ENCODE measurements at regions not wholly inside any gene's neighbourhood (a gene's known extent, or its start where the extent isn't known, plus 50 kb on each side); places are given as distances from the start of the nearest gene placed in this dataset.
"Not testable (repeated sequence)": the region's sequence is repeated elsewhere in the genome, so short reads cannot be mapped to it uniquely, and the experiment has no call there.

DNA sequence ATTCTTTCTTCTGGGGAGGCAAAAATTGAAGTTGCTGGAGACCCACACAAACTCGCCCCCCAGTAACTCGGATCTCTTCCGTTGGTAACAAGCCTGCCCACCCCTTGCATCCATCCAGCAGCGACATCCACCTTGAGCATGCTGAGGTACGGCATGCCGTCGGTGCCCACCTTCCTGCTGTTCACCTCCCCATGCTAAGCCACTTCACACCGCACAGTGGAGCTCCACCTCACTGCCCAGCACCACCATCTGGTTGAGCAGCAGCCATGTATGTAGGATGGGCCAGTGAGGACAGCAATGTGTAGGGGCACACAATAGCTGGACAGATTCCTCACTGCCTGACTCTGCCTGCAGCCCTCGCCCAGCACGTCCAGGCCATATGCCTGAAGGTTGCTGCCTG is 138.1 kb upstream of the ZNF92 start:
- no peak for DNase-seq (ENCODE audit: low spot score in 2 of 2)
- Mint-ChIP-seq H3K4me3 (no peak overlapping the region), H3K36me3 (no peaks in the 10 kb centered on the region), H3K9me3 (no peaks in the 10 kb centered on the region), H3K27ac (no peak overlapping the region), H3K4me1 (peaks cover 44% of the 10 kb centered on the region)
- ATAC-seq, result no peak

DNA sequence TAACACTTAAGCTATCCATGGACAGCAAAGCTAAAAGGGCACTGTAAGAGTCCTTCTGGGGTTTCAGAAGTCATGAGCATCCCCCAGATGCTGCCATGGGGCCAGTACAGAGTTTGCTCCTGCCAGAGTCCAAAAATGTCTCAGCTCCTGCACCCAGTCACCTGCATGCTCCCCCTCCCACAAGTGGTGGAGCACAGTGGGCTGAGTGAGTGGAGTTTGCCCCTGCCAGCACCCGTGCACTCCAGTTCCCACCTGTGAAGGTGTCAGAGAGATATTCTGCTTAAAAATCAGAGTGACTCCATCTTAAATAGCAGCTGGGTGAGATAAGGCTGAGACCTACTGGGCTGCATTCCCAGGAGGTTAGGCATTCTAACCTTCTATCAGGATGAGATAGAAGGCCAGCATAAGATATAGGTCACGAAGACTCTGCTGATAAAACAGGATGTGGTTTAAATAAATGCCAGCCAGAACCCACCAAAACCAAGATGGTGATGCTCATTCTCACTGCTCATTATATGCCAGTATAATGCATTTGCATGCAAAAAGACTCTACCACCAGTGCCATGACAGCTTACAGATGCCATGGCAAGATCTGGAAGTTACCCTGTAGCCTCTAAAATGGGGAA is 140.1 kb upstream of the ZNF92 start:
- no peak overlapping the region for H3K27ac Mint-ChIP-seq
- DNase-seq (ENCODE audit: low spot score in 2 of 2), result no peak
- ATAC-seq, result peak; percentile 80
- H3K4me3 Mint-ChIP-seq, result no peak overlapping the region
- no peaks in the 10 kb centered on the region for H3K36me3 Mint-ChIP-seq
- no peaks in the 10 kb centered on the region for H3K9me3 Mint-ChIP-seq
- peaks cover 44% of the 10 kb centered on the region for H3K4me1 Mint-ChIP-seq

DNA sequence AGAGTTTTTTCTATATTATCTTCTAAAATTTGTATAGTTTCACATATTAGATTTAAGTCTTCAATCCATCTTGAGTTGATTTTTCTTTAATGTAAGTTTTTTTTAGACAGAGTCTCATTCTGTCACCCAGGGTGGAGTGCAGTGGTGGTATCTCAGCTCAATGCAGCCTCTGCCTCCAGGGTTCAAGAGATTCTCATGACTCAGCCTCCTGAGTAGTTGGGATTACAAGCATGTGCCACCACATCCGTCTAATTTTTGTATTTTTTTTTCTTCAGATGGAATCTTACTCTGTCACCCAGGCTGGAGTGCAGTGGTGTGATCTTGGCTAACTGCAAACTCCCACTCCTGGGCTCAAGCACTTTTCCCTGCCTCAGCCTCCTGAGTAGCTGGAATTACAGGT is 143.4 kb upstream of the ZNF92 start:
- no peak for ATAC-seq

DNA sequence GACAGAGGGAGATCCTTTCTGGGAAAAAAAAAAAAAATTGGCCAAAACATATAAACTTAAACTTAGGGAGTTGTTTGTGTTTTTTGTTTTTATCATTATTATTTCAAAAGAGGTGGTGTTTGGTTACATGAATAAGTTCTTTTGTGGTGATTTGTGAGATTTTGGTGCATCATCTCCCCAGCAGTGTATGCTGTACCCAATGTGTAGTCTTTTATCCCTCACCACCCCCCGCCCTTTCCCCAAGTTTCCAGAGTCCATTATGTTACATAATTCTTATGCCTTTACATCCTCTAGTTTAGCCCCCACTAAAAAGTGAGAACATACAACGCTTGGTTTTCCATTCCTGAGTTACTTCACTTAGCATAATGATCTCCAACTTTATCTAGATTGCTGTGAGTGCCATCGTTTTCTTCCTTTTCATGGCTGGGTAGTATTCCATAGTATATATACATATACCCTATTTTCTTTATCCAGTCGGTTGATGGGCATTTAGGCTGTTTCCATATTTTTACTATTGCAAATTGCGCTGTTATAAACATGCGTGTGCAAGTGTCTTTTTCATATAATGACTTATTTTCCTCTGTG is 148.1 kb upstream of the ZNF92 start:
- DNase-seq (ENCODE audit: low spot score in 2 of 2), result no peak
- no peak overlapping the region for H3K4me3 Mint-ChIP-seq
- no peaks in the 10 kb centered on the region for H3K36me3 Mint-ChIP-seq
- H3K4me1 Mint-ChIP-seq, result no peaks in the 10 kb centered on the region
- peak; percentile 53 for ATAC-seq
- H3K9me3 Mint-ChIP-seq, result no peaks in the 10 kb centered on the region
- H3K27ac Mint-ChIP-seq, result no peak overlapping the region

More for the DNA sequence above, 143.4 kb upstream of the ZNF92 start:
- H3K27ac Mint-ChIP-seq, result no peak overlapping the region
- H3K9me3 Mint-ChIP-seq, result no peaks in the 10 kb centered on the region
- peaks cover 32% of the 10 kb centered on the region for H3K4me1 Mint-ChIP-seq
- H3K4me3 Mint-ChIP-seq, result no peak overlapping the region
- H3K36me3 Mint-ChIP-seq, result no peaks in the 10 kb centered on the region
- DNase-seq (ENCODE audit: low spot score in 2 of 2), result no peak

DNA sequence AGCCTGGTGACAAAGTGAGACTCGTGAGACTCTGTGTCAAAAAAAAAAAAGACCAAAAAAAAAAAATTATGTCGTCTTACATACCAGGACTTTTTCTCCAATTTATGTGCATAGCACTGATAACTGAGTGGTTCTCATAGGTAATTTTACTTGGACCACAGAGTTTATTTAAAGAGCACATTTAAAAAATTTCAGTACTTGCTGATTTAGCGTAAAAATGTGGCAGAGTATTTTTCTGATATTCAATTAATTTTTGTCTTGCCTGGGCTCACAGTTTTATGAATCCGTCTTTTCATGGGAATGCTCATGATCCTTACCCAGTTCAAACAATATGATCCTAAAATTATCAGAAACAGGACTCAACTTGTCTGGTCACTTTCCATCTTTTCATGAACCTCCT is 151.0 kb upstream of the ZNF92 start:
- no peak for ATAC-seq
- no peaks in the 10 kb centered on the region for H3K36me3 Mint-ChIP-seq
- DNase-seq (ENCODE audit: low spot score in 2 of 2), result no peak
- no peaks in the 10 kb centered on the region for H3K9me3 Mint-ChIP-seq
- no peak overlapping the region for H3K4me3 Mint-ChIP-seq
- H3K27ac Mint-ChIP-seq, result no peak overlapping the region
- no peaks in the 10 kb centered on the region for H3K4me1 Mint-ChIP-seq

DNA sequence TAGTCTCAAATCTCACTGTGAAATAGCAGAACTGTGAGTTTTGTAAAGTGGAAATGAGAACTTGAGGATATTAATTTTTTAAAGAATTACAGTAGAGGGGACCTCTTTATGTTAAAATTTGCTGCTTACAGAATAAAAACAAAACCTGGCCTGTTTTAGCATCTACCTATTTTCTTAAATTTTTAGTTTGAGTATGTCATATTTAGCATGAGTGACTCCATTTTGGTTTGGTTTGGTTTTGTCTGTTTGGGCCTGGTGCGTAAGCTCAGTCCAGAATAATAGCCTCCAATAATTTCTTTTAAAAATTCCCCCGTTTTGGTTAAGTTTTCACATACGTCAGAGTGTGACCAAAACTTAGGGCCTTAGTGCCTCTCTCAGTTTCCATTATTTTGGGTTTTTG is 152.0 kb upstream of the ZNF92 start:
- DNase-seq (ENCODE audit: low spot score in 2 of 2), result no peak
- no peaks in the 10 kb centered on the region for H3K36me3 Mint-ChIP-seq
- no peaks in the 10 kb centered on the region for H3K9me3 Mint-ChIP-seq
- H3K27ac Mint-ChIP-seq, result no peak overlapping the region
- peaks cover 1% of the 10 kb centered on the region for H3K4me1 Mint-ChIP-seq
- H3K4me3 Mint-ChIP-seq, result no peak overlapping the region
- no peak for ATAC-seq

DNA sequence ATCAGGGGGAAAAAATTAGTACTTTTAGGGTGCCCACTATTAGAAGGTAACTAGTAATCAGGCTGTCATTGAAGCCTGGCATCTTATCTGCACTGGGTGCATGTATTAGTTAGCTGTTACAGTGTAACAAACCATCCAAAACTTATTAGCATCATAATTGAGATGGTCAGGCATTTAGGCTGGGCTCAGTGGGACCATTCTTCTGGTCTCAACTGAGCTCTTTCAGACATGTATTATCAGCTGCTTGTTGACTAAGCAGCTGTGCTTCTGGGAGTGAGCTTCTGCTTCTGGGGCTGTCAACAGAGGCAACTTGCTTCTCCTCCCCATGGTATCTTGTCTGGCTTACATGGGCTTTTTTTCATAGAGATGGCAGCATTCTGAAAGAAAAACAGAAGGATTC is 154.0 kb upstream of the ZNF92 start:
- H3K4me3 Mint-ChIP-seq, result no peak overlapping the region
- peaks cover 5% of the 10 kb centered on the region for H3K4me1 Mint-ChIP-seq
- no peaks in the 10 kb centered on the region for H3K36me3 Mint-ChIP-seq
- H3K27ac Mint-ChIP-seq, result no peak overlapping the region
- no peak for DNase-seq (ENCODE audit: low spot score in 2 of 2)
- H3K9me3 Mint-ChIP-seq, result no peaks in the 10 kb centered on the region
- no peak for ATAC-seq

DNA sequence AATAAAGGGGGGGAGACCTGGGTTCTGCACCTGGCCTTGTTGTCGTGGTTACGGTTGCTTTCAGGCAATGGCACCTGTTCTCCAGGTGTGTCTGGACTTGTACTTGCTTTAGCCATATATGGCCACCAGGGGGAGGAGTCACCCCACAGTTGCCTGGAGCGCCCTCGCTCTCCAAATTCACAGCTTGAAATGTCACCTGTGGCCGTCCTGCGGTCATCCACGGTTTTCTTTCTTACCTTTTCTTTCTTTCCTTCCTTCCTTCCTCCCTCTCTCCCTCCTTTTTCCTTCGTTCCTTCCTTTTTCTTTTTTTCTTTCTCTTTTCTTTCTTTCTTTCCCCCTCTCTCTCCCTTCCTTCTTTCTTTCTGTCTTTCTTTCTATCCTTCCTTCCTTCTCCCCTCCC is 157.2 kb upstream of the ZNF92 start:
- Mint-ChIP-seq H3K36me3 (no peaks in the 10 kb centered on the region), H3K27ac (no peak overlapping the region), H3K4me3 (peak overlapping the region; percentile 22), H3K9me3 (no peaks in the 10 kb centered on the region), H3K4me1 (peaks cover 5% of the 10 kb centered on the region)
- DNase-seq (ENCODE audit: low spot score in 2 of 2) (peak; percentile 30 to 65), ATAC-seq (peak; percentile 73)

DNA sequence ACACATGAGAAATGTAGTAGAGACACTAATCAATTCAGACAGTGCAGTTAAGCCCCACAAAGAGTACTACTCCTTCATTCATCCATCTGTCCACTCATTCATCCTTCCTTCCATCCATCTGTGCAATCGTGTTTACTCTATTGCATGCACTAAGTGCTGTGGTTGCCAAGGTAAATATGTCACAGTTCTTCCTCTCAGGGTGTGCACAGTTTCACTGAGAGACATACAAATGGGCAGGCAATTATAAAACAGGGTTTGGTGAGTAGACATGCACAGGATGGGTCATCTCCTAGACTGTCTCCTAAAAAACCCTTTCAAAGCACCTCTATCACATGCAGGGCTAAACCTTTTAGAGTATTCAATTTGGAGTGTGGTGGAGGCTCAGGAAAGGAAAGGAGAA is 160.4 kb upstream of the ZNF92 start:
- not testable (repeated sequence) for DNase-seq (ENCODE audit: low spot score in 2 of 2); H3K36me3 Mint-ChIP-seq; H3K27ac Mint-ChIP-seq

DNA sequence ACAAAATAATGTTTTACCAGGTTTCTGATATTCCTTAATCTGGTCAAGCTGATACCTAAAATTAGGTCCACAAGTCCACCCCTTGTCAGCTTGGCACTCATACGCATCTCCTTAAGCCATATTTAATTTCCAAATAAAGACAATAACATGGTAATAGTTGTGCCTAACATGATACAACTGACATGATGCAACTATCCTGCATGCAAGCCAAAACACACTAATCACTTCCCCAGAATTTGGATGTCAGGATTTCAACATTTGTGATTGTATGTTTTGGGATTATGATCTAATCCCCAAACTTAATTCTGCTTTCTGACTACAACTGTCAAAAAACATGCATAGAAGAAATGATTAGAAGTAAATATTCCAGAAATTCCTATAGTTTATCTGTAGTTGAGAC is 174.4 kb upstream of the ZNF92 start:
- ATAC-seq, H3K9me3 Mint-ChIP-seq: not testable (repeated sequence)

More for the DNA sequence above, 160.4 kb upstream of the ZNF92 start:
- not testable (repeated sequence) for H3K4me1 Mint-ChIP-seq, H3K4me3 Mint-ChIP-seq, H3K9me3 Mint-ChIP-seq
- ATAC-seq, result peak; percentile 21

DNA sequence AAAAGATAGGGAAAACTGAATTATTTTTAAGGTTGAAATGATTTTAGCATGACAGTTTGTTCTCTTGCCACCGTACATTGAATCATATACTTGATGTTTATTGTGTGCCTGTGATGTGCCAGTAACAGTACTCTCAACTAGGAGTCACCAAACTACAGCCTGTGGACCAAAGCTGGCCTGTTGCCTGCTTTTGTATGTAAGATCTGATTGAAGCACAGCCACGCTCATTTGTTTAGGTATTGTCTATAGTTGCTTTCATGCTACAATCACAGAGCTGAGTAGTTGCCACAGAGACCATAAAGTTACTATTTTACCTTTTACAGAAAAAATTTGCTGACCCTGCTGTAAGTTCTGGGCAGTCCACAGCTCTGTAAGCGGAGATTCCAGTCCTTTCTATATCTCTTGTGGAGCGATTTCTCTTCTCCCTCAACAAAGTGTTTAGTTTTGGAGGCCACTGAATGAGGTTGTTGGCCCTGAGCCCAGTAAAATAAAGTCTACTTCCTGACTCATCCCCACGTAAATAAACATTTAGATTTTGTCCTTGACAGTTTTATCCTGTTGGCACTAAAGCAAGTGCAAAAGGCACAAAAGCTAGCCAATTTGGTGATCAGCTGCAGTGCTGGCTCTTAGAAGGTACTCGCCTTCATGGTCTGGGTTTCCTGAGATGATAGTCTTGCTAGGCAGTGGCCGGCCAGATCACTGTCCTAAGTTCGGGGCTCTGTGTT is 180.2 kb upstream of the ZNF92 start:
- H3K36me3 Mint-ChIP-seq; H3K27ac Mint-ChIP-seq; ATAC-seq; H3K4me3 Mint-ChIP-seq; H3K9me3 Mint-ChIP-seq; DNase-seq (ENCODE audit: low spot score in 2 of 2); H3K4me1 Mint-ChIP-seq: not testable (repeated sequence)

More for the DNA sequence above, 174.4 kb upstream of the ZNF92 start:
- not testable (repeated sequence) for H3K4me1 Mint-ChIP-seq; H3K4me3 Mint-ChIP-seq; H3K36me3 Mint-ChIP-seq; DNase-seq (ENCODE audit: low spot score in 2 of 2); H3K27ac Mint-ChIP-seq

DNA sequence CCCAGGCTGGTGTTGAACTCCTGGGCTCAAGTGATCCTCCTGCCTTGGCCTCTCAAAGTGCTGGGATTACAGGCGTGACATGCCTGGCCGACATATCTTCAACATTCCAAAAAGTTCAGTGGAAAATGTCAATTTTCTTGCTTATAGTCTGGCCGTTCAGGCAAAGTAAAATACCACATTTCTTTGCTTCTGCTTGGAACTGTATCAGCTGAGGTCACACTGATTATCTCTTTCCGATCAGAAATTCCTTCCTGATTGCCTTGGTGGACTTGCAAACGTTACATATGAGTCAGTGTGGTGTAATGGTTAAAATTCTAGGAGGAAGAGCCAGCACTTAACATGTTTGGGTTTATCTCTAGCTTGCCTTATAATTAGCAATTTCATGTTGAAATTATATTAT is 170.6 kb upstream of the ERV3-1 start:
- H3K27ac Mint-ChIP-seq; H3K9me3 Mint-ChIP-seq; H3K36me3 Mint-ChIP-seq; DNase-seq (ENCODE audit: low spot score in 2 of 2); ATAC-seq; H3K4me3 Mint-ChIP-seq; H3K4me1 Mint-ChIP-seq: not testable (repeated sequence)

DNA sequence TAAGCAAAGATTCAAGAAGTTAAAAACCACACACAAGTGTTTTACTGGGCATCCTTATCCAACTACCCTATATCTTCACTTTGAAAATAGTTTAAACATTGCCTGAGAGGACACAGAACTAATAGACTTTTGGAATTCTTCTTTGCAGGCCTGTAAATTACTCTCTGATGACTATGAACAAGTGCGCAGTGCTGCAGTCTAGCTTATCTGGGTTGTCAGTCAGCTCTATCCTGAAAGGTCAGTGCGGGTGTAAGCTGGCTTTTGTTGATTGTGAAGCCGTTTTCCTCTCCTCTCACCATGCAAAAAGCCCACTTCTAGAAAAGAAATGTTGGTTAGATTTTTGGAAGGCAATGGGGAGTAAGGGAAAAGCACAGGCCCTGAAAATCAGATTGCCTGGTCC is 143.6 kb upstream of the ERV3-1 start:
- H3K27ac Mint-ChIP-seq; H3K4me1 Mint-ChIP-seq; DNase-seq (ENCODE audit: low spot score in 2 of 2); H3K9me3 Mint-ChIP-seq; H3K4me3 Mint-ChIP-seq; H3K36me3 Mint-ChIP-seq; ATAC-seq: not testable (repeated sequence)

DNA sequence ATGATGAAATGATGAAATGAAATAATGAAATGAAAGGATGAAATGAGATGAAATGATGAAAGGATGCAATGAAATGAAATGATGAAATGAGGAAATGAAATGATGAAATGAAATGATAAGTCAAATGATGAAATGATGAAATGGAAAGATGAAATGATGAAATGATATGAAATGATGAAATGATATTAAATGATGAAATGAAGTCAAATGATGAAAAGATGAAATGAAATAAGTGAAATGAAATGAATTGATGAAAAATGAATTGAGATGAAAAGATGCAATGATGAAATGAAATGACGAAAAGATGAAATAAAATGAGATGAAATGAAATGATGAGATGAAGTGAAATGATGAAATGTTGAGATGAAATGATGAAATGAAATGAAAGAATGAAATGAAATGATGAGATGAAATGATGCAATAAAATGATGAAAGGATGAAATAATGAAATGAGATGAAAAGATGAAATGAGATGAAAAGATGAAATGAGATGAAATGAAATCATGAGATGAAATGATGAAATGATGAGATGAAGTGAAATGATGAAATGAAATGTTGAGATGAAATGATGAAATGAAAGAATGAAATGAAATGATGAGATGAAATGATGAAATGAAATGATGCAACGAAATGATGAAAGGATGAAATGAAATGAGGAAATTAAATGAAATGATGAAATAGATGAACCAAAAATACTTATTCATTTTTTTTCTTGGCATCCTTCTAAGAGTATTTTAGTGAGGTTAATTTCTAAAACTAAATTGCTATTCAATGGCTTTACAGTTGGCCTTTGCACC is 139.8 kb upstream of the ERV3-1 start:
- not testable (repeated sequence) for ATAC-seq

DNA sequence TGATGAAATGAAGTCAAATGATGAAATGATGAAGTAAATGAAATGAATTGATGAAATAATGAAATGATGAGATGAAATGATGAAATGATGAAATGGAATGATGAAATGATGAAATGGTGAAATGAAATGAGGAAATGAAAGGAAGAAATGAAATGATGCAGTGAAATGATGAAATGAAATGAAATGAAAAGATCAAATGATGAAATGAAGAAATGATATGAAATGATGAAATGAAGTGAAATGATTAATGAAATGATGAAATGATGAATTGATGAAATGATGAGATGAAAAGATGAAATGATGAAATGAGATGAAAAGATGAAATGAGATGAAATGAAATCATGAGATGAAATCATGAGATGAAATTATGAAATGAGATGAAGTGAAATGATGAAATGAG is 139.2 kb upstream of the ERV3-1 start:
- not testable (repeated sequence) for H3K36me3 Mint-ChIP-seq; H3K9me3 Mint-ChIP-seq; H3K4me1 Mint-ChIP-seq; H3K27ac Mint-ChIP-seq; H3K4me3 Mint-ChIP-seq; ATAC-seq; DNase-seq (ENCODE audit: low spot score in 2 of 2)

More for the DNA sequence above, 139.8 kb upstream of the ERV3-1 start:
- not testable (repeated sequence) for H3K9me3 Mint-ChIP-seq; H3K4me3 Mint-ChIP-seq; H3K27ac Mint-ChIP-seq; DNase-seq (ENCODE audit: low spot score in 2 of 2); H3K4me1 Mint-ChIP-seq; H3K36me3 Mint-ChIP-seq
